GM10266 (cell line): ENCODE measurements at regions not wholly inside any gene's neighbourhood (a gene's known extent, or its start where the extent isn't known, plus 50 kb on each side); places are given as distances from the start of the nearest gene placed in this dataset.
A peak's percentile ranks its signal among the peaks of the same experiment; 100 is the strongest.

ENCODE experiments used
- DNase-seq: peaks from one replicate; pipeline ENCODE4 v3.0.0; 2012; ENCODE audit errors: extremely low spot score
- CTCF ChIP-seq: IDR thresholded peaks from 2 replicates; pipeline ENCODE4 v1.5.1; 2012; ENCODE audit warnings: mild to moderate bottlenecking, low read depth; ENCODE audit not compliant: control insufficient read depth, insufficient read depth; ENCODE audit errors: missing control alignments

- no peak for DNase-seq
- TF ChIP-seq CTCF: no peak
These were observed 725.7 kb downstream of the C12orf50 start for GRCh38 chr12:87303396-87304012.

GRCh38 chr12:87302126-87302745 lies 727.0 kb downstream of the C12orf50 start:
- no peak for DNase-seq

GRCh38 chr12:87290505-87290904 lies 738.7 kb downstream of the C12orf50 start:
- no peak for DNase-seq
- TF ChIP-seq CTCF: no peak

More at GRCh38 chr12:87302126-87302745, 727.0 kb downstream of the C12orf50 start:
- TF ChIP-seq CTCF: no peak

- no peak for TF ChIP-seq CTCF
- no peak for DNase-seq
These were observed 745.3 kb downstream of the C12orf50 start for GRCh38 chr12:87283886-87284285.

GRCh38 chr12:87283111-87283510 lies 746.1 kb downstream of the C12orf50 start:
- DNase-seq: no peak
- TF ChIP-seq CTCF: no peak

GRCh38 chr12:87280893-87281292 lies 748.3 kb downstream of the C12orf50 start:
- DNase-seq: no peak
- TF ChIP-seq CTCF: no peak

- TF ChIP-seq CTCF: no peak
- peak; percentile 2 for DNase-seq
These were observed 748.8 kb downstream of the C12orf50 start for GRCh38 chr12:87280356-87280755.
